ENCODE measurements at regions not wholly inside any gene's neighbourhood (a gene's known extent, or its start where the extent isn't known, plus 50 kb on each side); places are given as distances from the start of the nearest gene placed in this dataset.

GRCh38 chr2:129864719-129865118 is 114.7 kb upstream of the RAB6C start:
- TF ChIP-seq CTCF (IDR thresholded peaks at IDR 0.05; ENCODE audit: insufficient read depth, low read length, poor library complexity, severe bottlenecking) (no peak), EZH2phosphoT487 (conservative IDR thresholded peaks at IDR 0.05; ENCODE audit: low read length) (no peak)
